MCF 10A (cell line): ENCODE measurements at regions not wholly inside any gene's neighbourhood (a gene's known extent, or its start where the extent isn't known, plus 50 kb on each side); places are given as distances from the start of the nearest gene placed in this dataset.

Experiments
- BruUV-seq: library from RNA; stranded (reverse); fragments of 400-500 nt; replicated peaks from 2 replicates; lab custom pipeline; 2021; lab: Mats Ljungman, UMichigan
- CTCF ChIA-PET: fragments of 300-600 bp; sonication (Branson Sonifier 250); formaldehyde crosslinking; extraction: SDS; loops from one replicate; lab custom pipeline; 2021; ENCODE audit warnings: antibody characterized with exemption, inconsistent platforms; lab: Yijun Ruan, JAX
- POLR2A ChIA-PET: fragments of 300-600, 350-650 bp; sonication (Branson Sonifier 250); formaldehyde crosslinking; extraction: SDS; loops from one replicate; lab custom pipeline; 2020; ENCODE audit warnings: antibody characterized with exemption, inconsistent platforms; lab: Yijun Ruan, JAX
- DNase-seq: peaks from one replicate; pipeline ENCODE4 v3.0.0-alpha.2; 2018; ENCODE audit not compliant: unreplicated experiment
- H3K27ac Mint-ChIP-seq: one replicate; pipeline ENCODE4 v1.8.0; 2022; ENCODE audit warnings: mild to moderate bottlenecking, low read depth, mixed read lengths; ENCODE audit not compliant: unreplicated experiment
- H3K27me3 Mint-ChIP-seq: one replicate; pipeline ENCODE4 v1.8.0; 2022; ENCODE audit warnings: mixed read lengths; ENCODE audit not compliant: insufficient read depth, unreplicated experiment
- H3K36me3 Mint-ChIP-seq: one replicate; pipeline ENCODE4 v1.8.0; 2022; ENCODE audit warnings: mild to moderate bottlenecking, moderate library complexity, mixed read lengths; ENCODE audit not compliant: insufficient read depth, unreplicated experiment
- H3K4me1 Mint-ChIP-seq: one replicate; pipeline ENCODE4 v1.8.0; 2022; ENCODE audit warnings: mixed read lengths; ENCODE audit not compliant: insufficient read depth, unreplicated experiment
- H3K4me3 Mint-ChIP-seq: one replicate; pipeline ENCODE4 v1.8.0; 2022; ENCODE audit warnings: mild to moderate bottlenecking, moderate library complexity, mixed read lengths; ENCODE audit not compliant: unreplicated experiment
- H3K9me3 Mint-ChIP-seq: one replicate; pipeline ENCODE4 v1.8.0; 2022; ENCODE audit warnings: mixed read lengths; ENCODE audit not compliant: unreplicated experiment
- CTCF ChIP-seq: fragments of 200-600 bp; IDR thresholded peaks from one replicate; pipeline ENCODE4 v1.8.0; 2022; ENCODE audit warnings: antibody characterized with exemption, mild to moderate bottlenecking; ENCODE audit not compliant: unreplicated experiment
- intact Hi-C: fragments of 100-400 bp; cut with micrococcal nuclease; formaldehyde crosslinking; loops from 2 replicates; pipeline ENCODE4 v1.14.1; 2022

- no TSS peak for BruUV-seq
- no peak for TF ChIP-seq CTCF
- Mint-ChIP-seq H3K9me3 (peaks cover 21% of the 10 kb centered on the region), H3K4me3 (no peak overlapping the region), H3K27me3 (no peaks in the 10 kb centered on the region), H3K4me1 (peaks cover 7% of the 10 kb centered on the region), H3K36me3 (no peaks in the 10 kb centered on the region), H3K27ac (no peak overlapping the region)
- CTCF ChIA-PET: interaction anchor here (0.5 kb wide), 1 partner anchor 253 kb away, joined by 3 read pairs; no protein-coding TSS in a partner anchor
- intact Hi-C loops: no loop called here
- no peak for DNase-seq
- POLR2A ChIA-PET: no interaction called here
Measured at GRCh38 chr10:128940081-128940480, 527.0 kb upstream of the MGMT start.

GRCh38 chr10:128943111-128943510 lies 523.9 kb upstream of the MGMT start:
- no peak for TF ChIP-seq CTCF
- H3K36me3 Mint-ChIP-seq: no peaks in the 10 kb centered on the region
- no peaks in the 10 kb centered on the region for H3K4me1 Mint-ChIP-seq
- H3K4me3 Mint-ChIP-seq: no peak overlapping the region
- intact Hi-C loops: no loop called here
- peaks cover 35% of the 10 kb centered on the region for H3K9me3 Mint-ChIP-seq
- no peak overlapping the region for H3K27ac Mint-ChIP-seq
- CTCF ChIA-PET: interaction anchor here (0.5 to 0.6 kb wide), 2 partner anchors 9 to 260 kb away, joined by 3 read pairs; no protein-coding TSS in a partner anchor
- H3K27me3 Mint-ChIP-seq: no peaks in the 10 kb centered on the region
- no peak for DNase-seq
- BruUV-seq: no TSS peak
- POLR2A ChIA-PET: interaction anchor here (0.6 kb wide), 1 partner anchor 174 kb away, joined by 3 read pairs; no protein-coding TSS in a partner anchor

- no peak for TF ChIP-seq CTCF
- no peak for DNase-seq
- Mint-ChIP-seq H3K4me3 (no peak overlapping the region), H3K4me1 (no peaks in the 10 kb centered on the region), H3K27me3 (no peaks in the 10 kb centered on the region), H3K36me3 (no peaks in the 10 kb centered on the region), H3K27ac (no peak overlapping the region), H3K9me3 (peaks cover 32% of the 10 kb centered on the region)
- intact Hi-C loops: no loop called here
- ChIA-PET POLR2A (no interaction called here), CTCF (no interaction called here)
- BruUV-seq: no TSS peak
Measured at GRCh38 chr10:128945398-128945797, 521.6 kb upstream of the MGMT start.

- Mint-ChIP-seq H3K27ac (no peak overlapping the region), H3K4me3 (no peak overlapping the region), H3K27me3 (no peaks in the 10 kb centered on the region), H3K9me3 (peaks cover 20% of the 10 kb centered on the region), H3K36me3 (no peaks in the 10 kb centered on the region), H3K4me1 (no peaks in the 10 kb centered on the region)
- TF ChIP-seq CTCF: no peak
- no peak for DNase-seq
- CTCF ChIA-PET: interaction anchor here (0.6 kb wide), 1 partner anchor 1147 kb away, joined by 3 read pairs; no protein-coding TSS in a partner anchor
- intact Hi-C loops: no loop called here
- no TSS peak for BruUV-seq
- POLR2A ChIA-PET: no interaction called here
Measured at GRCh38 chr10:128950159-128950915, 516.7 kb upstream of the MGMT start.
